22Rv1 (cell line): ENCODE measurements at regions not wholly inside any gene's neighbourhood (a gene's known extent, or its start where the extent isn't known, plus 50 kb on each side); places are given as distances from the start of the nearest gene placed in this dataset.

ENCODE experiments used
- ZFX ChIP-seq: fragments of 450-650 bp; IDR thresholded peaks from 2 replicates; pipeline ENCODE4 v1.6.1; 2017; ENCODE audit warnings: antibody characterized with exemption, borderline replicate concordance
- TF ChIP-seq, protein P1 (sequence below): fragments of 450-650 bp; IDR thresholded peaks from 2 replicates; pipeline ENCODE4 v1.5.1; 2017; ENCODE audit warnings: mild to moderate bottlenecking

DNA sequence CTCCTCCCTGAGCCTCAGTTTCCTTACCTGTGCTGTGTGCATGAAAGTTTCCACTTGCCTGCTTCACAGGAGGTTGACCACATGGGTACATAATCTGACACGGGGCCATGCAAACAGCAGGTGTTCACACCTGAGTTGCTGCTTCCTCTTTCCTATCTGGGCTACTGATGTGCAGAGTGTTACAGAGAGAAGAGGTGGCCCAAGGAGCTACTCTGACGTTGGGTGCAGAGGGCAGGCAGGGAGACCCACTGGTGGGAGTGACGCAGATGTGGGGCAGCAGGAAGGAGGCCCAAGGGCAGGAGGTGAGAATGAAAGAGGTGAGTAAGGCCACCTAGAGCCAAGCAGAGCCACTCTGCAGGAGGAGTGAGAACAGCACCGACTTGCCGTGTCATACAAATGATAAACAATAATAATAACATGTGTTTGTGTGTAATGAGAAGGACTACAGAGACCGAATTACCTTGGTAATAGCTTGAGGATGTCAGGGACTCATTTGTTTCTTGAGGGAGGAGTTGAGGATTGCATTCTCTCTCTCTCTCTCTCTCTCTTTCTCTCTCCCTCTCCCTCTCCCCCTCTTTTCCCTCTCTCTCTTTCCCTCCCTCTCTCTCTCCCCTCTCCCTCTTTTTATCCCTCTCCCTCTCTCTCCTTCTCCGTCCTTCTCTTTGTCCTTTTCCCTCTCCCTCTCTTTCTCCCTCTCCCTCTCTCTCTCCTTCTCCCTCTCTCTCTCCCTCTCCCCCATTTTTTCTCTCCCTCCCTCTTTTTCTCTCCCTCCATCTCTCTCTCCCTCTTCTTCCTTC lies 87.4 kb upstream of the IGSF21 start:
- TF ChIP-seq, protein P1, sequence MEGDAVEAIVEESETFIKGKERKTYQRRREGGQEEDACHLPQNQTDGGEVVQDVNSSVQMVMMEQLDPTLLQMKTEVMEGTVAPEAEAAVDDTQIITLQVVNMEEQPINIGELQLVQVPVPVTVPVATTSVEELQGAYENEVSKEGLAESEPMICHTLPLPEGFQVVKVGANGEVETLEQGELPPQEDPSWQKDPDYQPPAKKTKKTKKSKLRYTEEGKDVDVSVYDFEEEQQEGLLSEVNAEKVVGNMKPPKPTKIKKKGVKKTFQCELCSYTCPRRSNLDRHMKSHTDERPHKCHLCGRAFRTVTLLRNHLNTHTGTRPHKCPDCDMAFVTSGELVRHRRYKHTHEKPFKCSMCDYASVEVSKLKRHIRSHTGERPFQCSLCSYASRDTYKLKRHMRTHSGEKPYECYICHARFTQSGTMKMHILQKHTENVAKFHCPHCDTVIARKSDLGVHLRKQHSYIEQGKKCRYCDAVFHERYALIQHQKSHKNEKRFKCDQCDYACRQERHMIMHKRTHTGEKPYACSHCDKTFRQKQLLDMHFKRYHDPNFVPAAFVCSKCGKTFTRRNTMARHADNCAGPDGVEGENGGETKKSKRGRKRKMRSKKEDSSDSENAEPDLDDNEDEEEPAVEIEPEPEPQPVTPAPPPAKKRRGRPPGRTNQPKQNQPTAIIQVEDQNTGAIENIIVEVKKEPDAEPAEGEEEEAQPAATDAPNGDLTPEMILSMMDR = no peak
- no peak for TF ChIP-seq ZFX
